ENCODE measurements at regions not wholly inside any gene's neighbourhood (a gene's known extent, or its start where the extent isn't known, plus 50 kb on each side); places are given as distances from the start of the nearest gene placed in this dataset.

DNA sequence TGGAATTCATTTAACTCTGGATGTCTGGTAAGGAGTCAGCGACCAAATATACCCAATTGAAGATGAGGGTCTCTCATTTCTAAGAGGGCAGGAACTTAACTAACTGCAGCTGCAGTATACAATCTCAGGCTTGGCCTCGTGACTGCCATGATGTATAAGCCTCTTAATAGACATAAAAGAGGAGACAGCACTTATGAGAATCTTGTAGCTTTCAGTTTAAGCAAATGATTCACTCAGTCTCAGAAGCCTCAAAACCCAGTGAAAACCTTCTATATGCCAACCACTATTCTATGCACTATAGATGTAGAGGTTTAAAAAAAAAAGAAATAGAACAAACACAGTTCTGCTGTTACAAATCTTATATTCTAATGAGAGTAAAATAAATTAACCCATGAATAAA lies 513.9 kb downstream of the TBL1XR1 start:
- H3K4me3 ChIP-seq, result no peak overlapping the region
- H3K4me1 ChIP-seq (replicated peaks; ENCODE audit: insufficient read depth), result no peaks in the 10 kb centered on the region
- ChIA-PET CTCF (no interaction called here), POLR2A (ENCODE audit: unreplicated experiment) (no interaction called here)
- no peak for DNase-seq
- no peaks in the 10 kb centered on the region for H3K79me2 ChIP-seq (ENCODE audit: low read depth)
- H2AFZ ChIP-seq, result no peak overlapping the region
- H4K20me1 ChIP-seq (ENCODE audit: insufficient read depth), result no peaks in the 10 kb centered on the region
- H3K9me2 ChIP-seq (ENCODE audit: insufficient read depth), result no peaks in the 10 kb centered on the region
- no peaks in the 10 kb centered on the region for H3F3A ChIP-seq (ENCODE audit: insufficient read depth, low read depth)
- H3K36me3 ChIP-seq (ENCODE audit: low read depth), result no peaks in the 10 kb centered on the region
- BruUV-seq (replicated peaks), result no TSS peak
- H3K4me2 ChIP-seq, result no peak overlapping the region
- no peak for TF ChIP-seq EZH2 (IDR thresholded peaks at IDR 0.05; ENCODE audit: low read depth)
- TF ChIP-seq, protein P1, sequence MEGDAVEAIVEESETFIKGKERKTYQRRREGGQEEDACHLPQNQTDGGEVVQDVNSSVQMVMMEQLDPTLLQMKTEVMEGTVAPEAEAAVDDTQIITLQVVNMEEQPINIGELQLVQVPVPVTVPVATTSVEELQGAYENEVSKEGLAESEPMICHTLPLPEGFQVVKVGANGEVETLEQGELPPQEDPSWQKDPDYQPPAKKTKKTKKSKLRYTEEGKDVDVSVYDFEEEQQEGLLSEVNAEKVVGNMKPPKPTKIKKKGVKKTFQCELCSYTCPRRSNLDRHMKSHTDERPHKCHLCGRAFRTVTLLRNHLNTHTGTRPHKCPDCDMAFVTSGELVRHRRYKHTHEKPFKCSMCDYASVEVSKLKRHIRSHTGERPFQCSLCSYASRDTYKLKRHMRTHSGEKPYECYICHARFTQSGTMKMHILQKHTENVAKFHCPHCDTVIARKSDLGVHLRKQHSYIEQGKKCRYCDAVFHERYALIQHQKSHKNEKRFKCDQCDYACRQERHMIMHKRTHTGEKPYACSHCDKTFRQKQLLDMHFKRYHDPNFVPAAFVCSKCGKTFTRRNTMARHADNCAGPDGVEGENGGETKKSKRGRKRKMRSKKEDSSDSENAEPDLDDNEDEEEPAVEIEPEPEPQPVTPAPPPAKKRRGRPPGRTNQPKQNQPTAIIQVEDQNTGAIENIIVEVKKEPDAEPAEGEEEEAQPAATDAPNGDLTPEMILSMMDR (conservative IDR thresholded peaks at IDR 0.05), result no peak
- no peaks in the 10 kb centered on the region for H3K9me3 ChIP-seq (ENCODE audit: insufficient read depth, low read depth)
- no peak overlapping the region for H3K27ac ChIP-seq
- H3K27me3 ChIP-seq (ENCODE audit: insufficient read depth, low read depth), result no peaks in the 10 kb centered on the region
- intact Hi-C loops (cut with micrococcal nuclease; ENCODE audit: unreplicated experiment), result no loop called here

DNA sequence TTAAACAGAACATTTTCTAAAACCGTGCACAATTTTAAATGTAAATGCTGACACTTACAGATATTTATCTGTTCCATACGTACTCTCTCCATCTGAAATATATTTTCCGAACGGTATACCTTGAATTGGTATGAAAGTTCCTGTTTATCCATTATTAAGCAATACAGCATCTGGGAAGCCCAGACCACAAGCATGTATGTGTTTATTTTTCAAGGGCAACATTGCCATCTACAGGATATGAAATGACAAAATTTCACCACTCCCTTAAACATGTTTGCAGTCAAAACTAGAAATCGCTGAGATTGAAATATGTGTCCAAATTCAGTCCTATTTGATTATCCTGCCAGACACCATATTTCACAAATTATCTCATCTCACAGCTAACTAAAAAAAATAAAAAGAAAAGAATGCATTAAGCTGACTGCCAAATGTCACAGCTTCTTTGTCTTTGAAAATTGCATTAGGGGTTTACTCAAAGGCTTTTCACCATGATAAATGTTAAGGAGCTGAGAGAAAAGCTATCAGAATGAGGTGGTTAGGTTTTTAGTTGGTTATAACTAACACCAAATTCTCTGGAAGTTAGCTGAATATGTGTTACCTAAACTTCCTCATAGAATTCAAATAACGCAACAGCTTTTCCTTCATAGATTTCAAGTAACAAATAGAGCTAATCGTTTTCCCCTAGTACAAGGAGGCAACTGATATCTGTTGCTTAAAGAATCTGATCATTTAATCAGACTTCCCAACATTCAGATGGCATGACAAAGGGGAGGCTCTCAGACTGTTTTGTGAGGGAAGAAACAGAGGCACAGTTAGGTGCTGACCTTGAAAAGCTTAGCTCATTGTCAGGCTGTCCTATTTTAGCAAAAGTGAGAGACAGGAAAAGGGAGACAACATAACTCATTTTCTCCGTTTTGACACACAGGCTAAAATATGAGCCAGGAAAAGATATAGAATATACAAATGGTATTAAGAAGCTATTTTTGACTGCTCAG lies 533.1 kb downstream of the TBL1XR1 start:
- no peaks in the 10 kb centered on the region for H3K9me2 ChIP-seq (ENCODE audit: insufficient read depth)
- CTCF ChIA-PET, result interaction anchor here (0.8 to 1.0 kb wide), 3 partner anchors 103 to 275 kb away, joined by 3 read pairs; no protein-coding TSS in a partner anchor
- H4K20me1 ChIP-seq (ENCODE audit: insufficient read depth), result no peaks in the 10 kb centered on the region
- intact Hi-C loops (cut with micrococcal nuclease; ENCODE audit: unreplicated experiment), result loop anchor here (1.0 to 10.0 kb wide), 5 partner anchors 232 to 1799 kb away; no protein-coding TSS in a partner anchor
- peaks cover 9% of the 10 kb centered on the region; the same call in 1 of the 2 replicates for H3K9me3 ChIP-seq (ENCODE audit: insufficient read depth, low read depth)
- DNase-seq, result peak; percentile 10 to 65
- no peak for TF ChIP-seq EZH2 (IDR thresholded peaks at IDR 0.05; ENCODE audit: low read depth)
- TF ChIP-seq, protein P1 (conservative IDR thresholded peaks at IDR 0.05), result peak; percentile 69
- no peak overlapping the region for H3K4me3 ChIP-seq
- POLR2A ChIA-PET (ENCODE audit: unreplicated experiment), result interaction anchor here (0.6 kb wide), 1 partner anchor 1730 kb away, joined by 7 read pairs; no protein-coding TSS in a partner anchor
- no peaks in the 10 kb centered on the region for H3K27me3 ChIP-seq (ENCODE audit: insufficient read depth, low read depth)
- H3K79me2 ChIP-seq (ENCODE audit: low read depth), result no peaks in the 10 kb centered on the region
- H2AFZ ChIP-seq, result no peak overlapping the region
- H3K27ac ChIP-seq, result no peak overlapping the region
- BruUV-seq (replicated peaks), result no TSS peak
- H3K36me3 ChIP-seq (ENCODE audit: low read depth), result no peaks in the 10 kb centered on the region
- H3F3A ChIP-seq (ENCODE audit: insufficient read depth, low read depth), result no peaks in the 10 kb centered on the region
- H3K4me2 ChIP-seq, result peak overlapping the region; percentile 7
- 0 out of 2 replicates have a peak, but pooled peaks cover 4% of the 10 kb centered on the region for H3K4me1 ChIP-seq (replicated peaks; ENCODE audit: insufficient read depth)

DNA sequence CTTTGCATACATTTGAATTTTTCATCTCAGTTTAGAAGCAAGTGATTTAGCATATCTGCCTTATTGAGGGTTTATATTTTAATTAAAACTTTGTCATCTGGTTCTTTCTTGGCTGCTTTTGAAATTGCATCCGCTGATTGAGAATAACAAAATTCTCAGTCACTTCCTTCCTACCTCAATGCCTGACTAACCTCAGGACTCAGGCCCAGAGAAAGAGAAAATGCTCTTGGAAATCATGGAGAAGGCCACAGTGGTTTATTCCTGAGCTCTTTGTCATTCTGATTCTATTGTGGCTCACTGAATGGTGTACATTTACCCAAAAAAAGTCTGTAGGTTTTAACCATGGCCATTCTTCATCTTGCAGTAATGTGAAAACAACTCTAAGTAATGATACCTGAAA lies 533.9 kb downstream of the TBL1XR1 start:
- H3F3A ChIP-seq (ENCODE audit: insufficient read depth, low read depth), result no peaks in the 10 kb centered on the region
- CTCF ChIA-PET, result no interaction called here
- POLR2A ChIA-PET (ENCODE audit: unreplicated experiment), result no interaction called here
- H3K36me3 ChIP-seq (ENCODE audit: low read depth), result no peaks in the 10 kb centered on the region
- H4K20me1 ChIP-seq (ENCODE audit: insufficient read depth), result no peaks in the 10 kb centered on the region
- no peak for DNase-seq
- peaks cover 2% of the 10 kb centered on the region; the same call in 1 of the 2 replicates for H3K9me3 ChIP-seq (ENCODE audit: insufficient read depth, low read depth)
- H3K27me3 ChIP-seq (ENCODE audit: insufficient read depth, low read depth), result no peaks in the 10 kb centered on the region
- no TSS peak for BruUV-seq (replicated peaks)
- intact Hi-C loops (cut with micrococcal nuclease; ENCODE audit: unreplicated experiment), result loop anchor here (5.0 to 10.0 kb wide), 4 partner anchors 231 to 1799 kb away; no protein-coding TSS in a partner anchor
- H3K27ac ChIP-seq, result no peak overlapping the region
- no peaks in the 10 kb centered on the region for H3K9me2 ChIP-seq (ENCODE audit: insufficient read depth)
- H3K79me2 ChIP-seq (ENCODE audit: low read depth), result no peaks in the 10 kb centered on the region
- H2AFZ ChIP-seq, result no peak overlapping the region
- 0 out of 2 replicates have a peak, but pooled peaks cover 4% of the 10 kb centered on the region for H3K4me1 ChIP-seq (replicated peaks; ENCODE audit: insufficient read depth)
- TF ChIP-seq, protein P1 (conservative IDR thresholded peaks at IDR 0.05), result no peak
- TF ChIP-seq EZH2 (IDR thresholded peaks at IDR 0.05; ENCODE audit: low read depth), result no peak
- H3K4me3 ChIP-seq, result no peak overlapping the region
- H3K4me2 ChIP-seq, result peak overlapping the region; percentile 7

Data from PC-9 (cell line).